Coronary artery (tissue), 2 donors: ENCODE measurements at regions not wholly inside any gene's neighbourhood (a gene's known extent, or its start where the extent isn't known, plus 50 kb on each side); places are given as distances from the start of the nearest gene placed in this dataset.
A peak's percentile ranks its signal among the peaks of the same experiment; 100 is the strongest.

Experiments used
- DNase-seq: peaks from one replicate; pipeline ENCODE4 v3.0.0-alpha.2; 2017; ENCODE audit warnings: low spot score
- H3K27ac ChIP-seq, 2 donors: fragments of 200-600 bp; sonication (generic); one replicate each; pipeline ENCODE4 v1.5.1; 2016 to 2019
- H3K4me3 ChIP-seq: fragments of 200-600 bp; sonication (generic); 2 replicates; pipeline ENCODE4 v1.5.1; 2016; ENCODE audit warnings: mild to moderate bottlenecking, moderate library complexity
- TF ChIP-seq, protein P1 (sequence below): fragments of 200-600 bp; sonication (generic); IDR thresholded peaks from one replicate; pipeline ENCODE4 v1.5.1; 2019; ENCODE audit warnings: antibody characterized with exemption

- DNase-seq = no peak
- H3K27ac ChIP-seq = peak overlapping the region; percentile 17 to 82
- TF ChIP-seq, protein P1, sequence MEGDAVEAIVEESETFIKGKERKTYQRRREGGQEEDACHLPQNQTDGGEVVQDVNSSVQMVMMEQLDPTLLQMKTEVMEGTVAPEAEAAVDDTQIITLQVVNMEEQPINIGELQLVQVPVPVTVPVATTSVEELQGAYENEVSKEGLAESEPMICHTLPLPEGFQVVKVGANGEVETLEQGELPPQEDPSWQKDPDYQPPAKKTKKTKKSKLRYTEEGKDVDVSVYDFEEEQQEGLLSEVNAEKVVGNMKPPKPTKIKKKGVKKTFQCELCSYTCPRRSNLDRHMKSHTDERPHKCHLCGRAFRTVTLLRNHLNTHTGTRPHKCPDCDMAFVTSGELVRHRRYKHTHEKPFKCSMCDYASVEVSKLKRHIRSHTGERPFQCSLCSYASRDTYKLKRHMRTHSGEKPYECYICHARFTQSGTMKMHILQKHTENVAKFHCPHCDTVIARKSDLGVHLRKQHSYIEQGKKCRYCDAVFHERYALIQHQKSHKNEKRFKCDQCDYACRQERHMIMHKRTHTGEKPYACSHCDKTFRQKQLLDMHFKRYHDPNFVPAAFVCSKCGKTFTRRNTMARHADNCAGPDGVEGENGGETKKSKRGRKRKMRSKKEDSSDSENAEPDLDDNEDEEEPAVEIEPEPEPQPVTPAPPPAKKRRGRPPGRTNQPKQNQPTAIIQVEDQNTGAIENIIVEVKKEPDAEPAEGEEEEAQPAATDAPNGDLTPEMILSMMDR = no peak
- no peak overlapping the region for H3K4me3 ChIP-seq
Observed at GRCh38 chr4:15235135-15235534, 192.7 kb upstream of the C1QTNF7 start.

GRCh38 chr4:15237648-15238230, 190.1 kb upstream of the C1QTNF7 start:
- no peak for DNase-seq
- no peak overlapping the region for H3K4me3 ChIP-seq
- no peak overlapping the region for H3K27ac ChIP-seq
- TF ChIP-seq, protein P1 = no peak

- no peak overlapping the region for H3K4me3 ChIP-seq
- DNase-seq = no peak
- peak overlapping the region in 1 of 2 donors; percentile 55 for H3K27ac ChIP-seq
- TF ChIP-seq, protein P1 = no peak
Observed at GRCh38 chr4:15238720-15239119, 189.1 kb upstream of the C1QTNF7 start.

DNA sequence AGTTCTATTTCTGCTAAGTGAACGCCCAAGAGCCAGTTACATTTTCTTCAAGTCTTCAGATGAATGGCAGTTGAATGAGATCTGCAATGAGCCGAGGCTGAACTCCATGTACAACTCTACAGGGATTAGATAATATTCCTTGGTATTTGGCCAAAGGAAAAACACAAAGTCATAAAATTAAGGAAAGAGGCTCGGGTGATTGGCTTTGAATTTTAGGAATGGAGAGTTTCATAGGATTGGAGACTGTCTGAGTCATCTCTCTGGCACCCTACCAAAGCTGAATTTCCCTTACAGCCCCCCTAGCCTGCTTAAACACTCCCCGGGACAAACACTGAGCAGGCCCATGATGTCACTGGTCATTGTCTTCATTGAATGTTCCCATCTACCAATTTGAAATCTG, 188.0 kb upstream of the C1QTNF7 start:
- TF ChIP-seq, protein P1 = no peak
- peak overlapping the region in 1 of 2 donors; percentile 51 for H3K27ac ChIP-seq
- H3K4me3 ChIP-seq = no peak overlapping the region
- DNase-seq = no peak

DNA sequence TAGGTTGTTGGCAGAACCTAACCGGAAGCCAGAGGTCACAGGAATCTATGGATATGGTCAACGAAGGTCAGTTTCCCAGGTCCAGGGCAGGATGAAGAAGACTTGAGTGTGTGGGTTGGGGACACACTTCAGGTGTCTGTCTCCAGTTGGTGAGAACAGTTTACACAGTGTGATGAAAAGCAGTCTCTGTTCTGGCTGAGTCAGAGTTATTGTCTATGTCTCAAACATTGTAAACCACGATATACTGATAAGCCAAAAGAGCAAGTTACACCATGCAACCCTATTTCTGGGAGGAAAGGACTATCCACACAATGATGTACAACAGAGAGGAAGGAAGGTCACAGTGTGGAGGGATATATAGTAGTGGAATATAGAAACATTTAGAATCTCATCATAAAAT, 187.1 kb upstream of the C1QTNF7 start:
- TF ChIP-seq, protein P1 = no peak
- Histone ChIP-seq H3K27ac (no peak overlapping the region), H3K4me3 (no peak overlapping the region)
- DNase-seq = no peak

DNA sequence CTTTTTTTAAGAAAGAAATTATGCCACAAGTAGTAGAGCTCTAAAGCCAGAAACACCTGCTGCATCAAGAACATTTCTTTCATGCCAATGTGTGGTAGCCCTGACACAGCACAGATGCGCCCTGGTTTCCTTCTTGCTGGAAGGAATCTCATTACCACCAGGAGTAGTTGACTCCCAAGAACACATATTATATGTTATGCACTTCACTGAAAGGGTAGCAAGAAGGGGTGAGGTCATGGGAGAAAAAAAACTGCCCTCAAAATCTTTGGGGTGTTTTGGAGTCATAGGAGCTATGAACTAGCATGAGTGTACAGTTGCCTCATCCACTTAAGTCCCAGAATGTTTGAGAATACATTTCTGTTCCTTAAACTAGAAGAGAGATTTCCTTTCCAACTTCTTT, 185.8 kb upstream of the C1QTNF7 start:
- no peak overlapping the region for H3K4me3 ChIP-seq
- DNase-seq = no peak
- TF ChIP-seq, protein P1 = no peak
- no peak overlapping the region for H3K27ac ChIP-seq

GRCh38 chr4:15244354-15244753, 183.5 kb upstream of the C1QTNF7 start:
- no peak for DNase-seq
- no peak overlapping the region for H3K4me3 ChIP-seq
- TF ChIP-seq, protein P1 = no peak
- no peak overlapping the region for H3K27ac ChIP-seq
